Spleen (tissue), 11 donors: ENCODE measurements at regions not wholly inside any gene's neighbourhood (a gene's known extent, or its start where the extent isn't known, plus 50 kb on each side); places are given as distances from the start of the nearest gene placed in this dataset.

Source experiments
- DNase-seq: peaks from one replicate; pipeline ENCODE4 v3.0.0-alpha.2; 2020
- H3K27ac ChIP-seq, 8 donors: fragments of 200-600 bp; sonication (generic) in 7 of 8; 1 replicate in 4 of 8; 2 replicates in 4 of 8; pipeline versions ENCODE4 v1.5.0 to v1.8.0; 2016 to 2021; ENCODE audit warnings: inconsistent platforms in 4 of 8, mild to moderate bottlenecking in 4 of 8, moderate library complexity in 1 of 8
- H3K27me3 ChIP-seq, 7 donors: fragments of 200-600 bp; sonication (generic) in 6 of 7; replicated peaks in 1 of 7; 1 replicate in 4 of 7; 2 replicates in 3 of 7; pipeline versions ENCODE4 v1.5.0 to v1.8.0; 2016 to 2021; ENCODE audit warnings: inconsistent platforms in 3 of 7, mild to moderate bottlenecking in 1 of 7
- H3K36me3 ChIP-seq, 6 donors: fragments of 200-600 bp; sonication (generic) in 5 of 6; 1 replicate in 4 of 6; 2 replicates in 2 of 6; pipeline versions ENCODE4 v1.5.0 to v1.8.0; 2016 to 2021; ENCODE audit warnings: inconsistent platforms in 2 of 6
- H3K4me1 ChIP-seq, 6 donors: fragments of 200-600 bp; sonication (generic) in 5 of 6; 1 replicate in 3 of 6; 2 replicates in 3 of 6; pipeline versions ENCODE4 v1.5.0 to v1.8.0; 2016 to 2021; ENCODE audit warnings: inconsistent platforms in 3 of 6
- H3K4me3 ChIP-seq, 8 donors: fragments of 200-600 bp; sonication (generic) in 7 of 8; 1 replicate in 4 of 8; 2 replicates in 4 of 8; pipeline versions ENCODE4 v1.5.0 to v1.8.0; 2016 to 2021; ENCODE audit warnings: inconsistent platforms in 4 of 8, mild to moderate bottlenecking in 4 of 8, moderate library complexity in 2 of 8
- H3K9me3 ChIP-seq, 8 donors: fragments of 200-600 bp; sonication (generic) in 7 of 8; 1 replicate in 4 of 8; 2 replicates in 4 of 8; pipeline versions ENCODE4 v1.5.0 to v1.8.0; 2016 to 2021; ENCODE audit warnings: inconsistent platforms in 4 of 8
- CTCF ChIP-seq, 11 experiments: fragments of 200-600 bp in 7 of 11; fragments of 450-650 bp in 4 of 11; sonication (generic) in 4 of 11; IDR thresholded peaks in 8 of 11; conservative IDR thresholded peaks in 3 of 11; 1 replicate in 7 of 11; 2 replicates in 4 of 11; pipeline versions ENCODE4 v1.4.0 to v1.8.0; 2016 to 2021; ENCODE audit warnings: antibody characterized with exemption in 11 of 11, inconsistent platforms in 4 of 11, mild to moderate bottlenecking in 1 of 11
- POLR2A ChIP-seq, 3 donors: fragments of 450-650 bp; IDR thresholded peaks; one replicate each; pipeline ENCODE4 v1.5.1; 2017; ENCODE audit warnings: antibody characterized with exemption in 3 of 3, mild to moderate bottlenecking in 1 of 3
- POLR2AphosphoS5 ChIP-seq, 3 donors: sonication (generic); formaldehyde crosslinking; IDR thresholded peaks; one replicate each; pipeline ENCODE4 v1.5.1; 2017; ENCODE audit warnings: antibody characterized with exemption in 3 of 3
- WGBS, 5 donors: extraction: QIAGEN DNeasy Blood & Tissue Kit in 3 of 5; methylation state at CpG; one replicate each; pipeline versions ENCODE4 v1.1.5 to v1.1.7; 2013 to 2018; 5-methylcytosine and 5-hydroxymethylcytosine counted together
- intact Hi-C: fragments of 100-400 bp; cut with DNase I; formaldehyde crosslinking; loops from one replicate; pipeline ENCODE4 v1.15.0; 2023; ENCODE audit warnings: low total_unique reads
- donor health status: healthy with polysubstance abuse.
- donor health status: DM: no; HTN: no; CAD: no; lungs with moderate emphysema.
- donor health status: DM: no; HTN: no; CAD: no.
- donor health status: Bipolar disorder and iron deficiency.
- donor health status: healthy.
- donor health status: DM: no; HTN: no; CAD: no.
- donor health status: DM: yes; HTN: yes; CAD: no.

GRCh38 chr7:20466543-20467021 lies 135.9 kb downstream of the ITGB8 start:
- no peak overlapping the region for H3K4me3 ChIP-seq
- DNase-seq: no peak
- WGBS, 5 donors: 27 to 59% (median 42%) methylated on average over 1 of the region's 1 CpG
- intact Hi-C loops: no loop called here
- TF ChIP-seq CTCF (IDR thresholded peaks at IDR 0.05 in 8 of 11, conservative IDR thresholded peaks at IDR 0.05 in 3 of 11) (no peak), POLR2AphosphoS5 (IDR thresholded peaks at IDR 0.05) (no peak), POLR2A (IDR thresholded peaks at IDR 0.05) (no peak)
- no peaks in the 10 kb centered on the region for H3K4me1 ChIP-seq
- H3K27ac ChIP-seq: peak overlapping the region in 3 of 8 donors; percentile 28 to 72 (median 55)
- peaks cover 0 to 5% (median 0%) of the 10 kb centered on the region in 7 donors for H3K27me3 ChIP-seq
- peaks cover 0 to 6% (median 0%) of the 10 kb centered on the region in 8 donors for H3K9me3 ChIP-seq
- no peaks in the 10 kb centered on the region for H3K36me3 ChIP-seq

- no peaks in the 10 kb centered on the region for H3K36me3 ChIP-seq
- H3K4me3 ChIP-seq: no peak overlapping the region
- DNase-seq: no peak
- H3K27me3 ChIP-seq: peaks cover 0 to 5% (median 0%) of the 10 kb centered on the region in 7 donors
- peak overlapping the region in 2 of 8 donors; percentile 60 to 73 for H3K27ac ChIP-seq
- WGBS, 5 donors: 33 to 66% (median 46%) methylated on average over 1 of the region's 1 CpG
- TF ChIP-seq POLR2A (IDR thresholded peaks at IDR 0.05) (no peak), POLR2AphosphoS5 (IDR thresholded peaks at IDR 0.05) (no peak), CTCF (IDR thresholded peaks at IDR 0.05 in 8 of 11, conservative IDR thresholded peaks at IDR 0.05 in 3 of 11) (no peak)
- intact Hi-C loops: no loop called here
- no peaks in the 10 kb centered on the region for H3K9me3 ChIP-seq
- H3K4me1 ChIP-seq: no peaks in the 10 kb centered on the region
These were observed 139.4 kb downstream of the ITGB8 start for GRCh38 chr7:20470082-20470481.

GRCh38 chr7:20470726-20471125 lies 140.0 kb downstream of the ITGB8 start:
- intact Hi-C loops: no loop called here

GRCh38 chr7:20474249-20474648 lies 141.2 kb upstream of the ABCB5 start:
- WGBS, 5 donors: 18 to 64% (median 55%) methylated on average over 2 of the region's 2 CpGs
- intact Hi-C loops: no loop called here

More at GRCh38 chr7:20470726-20471125, 140.0 kb downstream of the ITGB8 start:
- no peaks in the 10 kb centered on the region for H3K36me3 ChIP-seq
- H3K27ac ChIP-seq: peak overlapping the region in 3 of 8 donors; percentile 48 to 73 (median 60)
- no peak for TF ChIP-seq CTCF (IDR thresholded peaks at IDR 0.05 in 8 of 11, conservative IDR thresholded peaks at IDR 0.05 in 3 of 11)
- no peak for TF ChIP-seq POLR2AphosphoS5 (IDR thresholded peaks at IDR 0.05)
- TF ChIP-seq POLR2A (IDR thresholded peaks at IDR 0.05): no peak
- H3K9me3 ChIP-seq: no peaks in the 10 kb centered on the region
- peaks cover 0 to 5% (median 0%) of the 10 kb centered on the region in 7 donors for H3K27me3 ChIP-seq
- H3K4me3 ChIP-seq: no peak overlapping the region
- WGBS, 5 donors: 27 to 42% (median 41%) methylated on average over 1 of the region's 1 CpG
- no peak for DNase-seq
- no peaks in the 10 kb centered on the region for H3K4me1 ChIP-seq

More at GRCh38 chr7:20474249-20474648, 141.2 kb upstream of the ABCB5 start:
- Histone ChIP-seq H3K4me1 (no peaks in the 10 kb centered on the region), H3K27me3 (peaks cover 0 to 5% (median 0%) of the 10 kb centered on the region in 7 donors), H3K36me3 (no peaks in the 10 kb centered on the region), H3K4me3 (no peak overlapping the region), H3K9me3 (no peaks in the 10 kb centered on the region), H3K27ac (no peak overlapping the region)
- no peak for DNase-seq
- TF ChIP-seq POLR2A (IDR thresholded peaks at IDR 0.05): no peak
- TF ChIP-seq POLR2AphosphoS5 (IDR thresholded peaks at IDR 0.05): no peak
- TF ChIP-seq CTCF (IDR thresholded peaks at IDR 0.05 in 8 of 11, conservative IDR thresholded peaks at IDR 0.05 in 3 of 11): no peak
